CD4-positive, CD25-positive, alpha-beta regulatory T cell (primary cell): ENCODE measurements at regions not wholly inside any gene's neighbourhood (a gene's known extent, or its start where the extent isn't known, plus 50 kb on each side); places are given as distances from the start of the nearest gene placed in this dataset.
A peak's percentile ranks its signal among the peaks of the same experiment; 100 is the strongest.
"Not testable (repeated sequence)": the region's sequence is repeated elsewhere in the genome, so short reads cannot be mapped to it uniquely, and the experiment has no call there.

Experiments used
- ATAC-seq, 2 donors: fragments of 150-1000 bp; cut with Tn5 transposase; one replicate each; pipeline ENCODE4 v1.10.0; 2021; ENCODE audit warnings: low read depth in 2 of 2, moderate number of reproducible peaks in 2 of 2, moderate library complexity in 1 of 2
- DNase-seq, 3 donors: peaks; one replicate each; pipeline versions ENCODE4 v3.0.0 to v3.0.0-alpha.2; 2012 to 2022; ENCODE audit warnings: mixed read lengths in 1 of 3
- H3K27ac ChIP-seq: one replicate; pipeline ENCODE4 v1.7.0; 2013; ENCODE audit warnings: mild to moderate bottlenecking, low read length; ENCODE audit not compliant: insufficient read depth, poor library complexity, severe bottlenecking
- H3K27me3 ChIP-seq: one replicate; pipeline ENCODE4 v1.7.0; 2013; ENCODE audit warnings: low read length; ENCODE audit not compliant: control insufficient read depth, insufficient read depth
- H3K36me3 ChIP-seq: one replicate; pipeline ENCODE4 v1.7.0; 2013; ENCODE audit warnings: mild to moderate bottlenecking, low read length, moderate library complexity; ENCODE audit not compliant: control insufficient read depth, insufficient read depth
- H3K4me1 ChIP-seq: 2 replicates; pipeline ENCODE4 v1.7.0; 2013; ENCODE audit warnings: mild to moderate bottlenecking, low read length; ENCODE audit not compliant: insufficient read depth, control insufficient read depth, poor library complexity, severe bottlenecking
- H3K4me3 ChIP-seq: one replicate; pipeline ENCODE4 v1.7.0; 2013; ENCODE audit warnings: low read depth, mild to moderate bottlenecking, low read length, moderate library complexity
- H3K9me3 ChIP-seq, 2 experiments: 1 replicate in 1 of 2; 2 replicates in 1 of 2; pipeline ENCODE4 v1.7.0; 2013; ENCODE audit warnings: low read length in 2 of 2, mild to moderate bottlenecking in 1 of 2, moderate library complexity in 1 of 2; ENCODE audit not compliant: control insufficient read depth in 2 of 2
- H3K27ac Mint-ChIP-seq, 3 donors: one replicate each; pipeline ENCODE4 v1.8.0; 2020 to 2022; ENCODE audit warnings: mild to moderate bottlenecking in 3 of 3, mixed read lengths in 3 of 3, moderate library complexity in 2 of 3
- H3K27me3 Mint-ChIP-seq: one replicate; pipeline ENCODE4 v1.8.0; 2022; ENCODE audit warnings: mild to moderate bottlenecking, mixed read lengths
- H3K36me3 Mint-ChIP-seq: one replicate; pipeline ENCODE4 v1.8.0; 2020; ENCODE audit warnings: mixed read lengths
- H3K4me1 Mint-ChIP-seq, 4 donors: one replicate each; pipeline ENCODE4 v1.8.0; 2020 to 2022; ENCODE audit warnings: mixed read lengths in 4 of 4, mild to moderate bottlenecking in 1 of 4
- H3K4me3 Mint-ChIP-seq, 4 donors: one replicate each; pipeline ENCODE4 v1.8.0; 2020 to 2022; ENCODE audit warnings: mild to moderate bottlenecking in 4 of 4, mixed read lengths in 4 of 4, moderate library complexity in 3 of 4
- H3K9me3 Mint-ChIP-seq, 7 donors: one replicate each; pipeline ENCODE4 v1.8.0; 2020 to 2022; ENCODE audit warnings: mixed read lengths in 7 of 7, mild to moderate bottlenecking in 3 of 7, moderate library complexity in 2 of 7

DNA sequence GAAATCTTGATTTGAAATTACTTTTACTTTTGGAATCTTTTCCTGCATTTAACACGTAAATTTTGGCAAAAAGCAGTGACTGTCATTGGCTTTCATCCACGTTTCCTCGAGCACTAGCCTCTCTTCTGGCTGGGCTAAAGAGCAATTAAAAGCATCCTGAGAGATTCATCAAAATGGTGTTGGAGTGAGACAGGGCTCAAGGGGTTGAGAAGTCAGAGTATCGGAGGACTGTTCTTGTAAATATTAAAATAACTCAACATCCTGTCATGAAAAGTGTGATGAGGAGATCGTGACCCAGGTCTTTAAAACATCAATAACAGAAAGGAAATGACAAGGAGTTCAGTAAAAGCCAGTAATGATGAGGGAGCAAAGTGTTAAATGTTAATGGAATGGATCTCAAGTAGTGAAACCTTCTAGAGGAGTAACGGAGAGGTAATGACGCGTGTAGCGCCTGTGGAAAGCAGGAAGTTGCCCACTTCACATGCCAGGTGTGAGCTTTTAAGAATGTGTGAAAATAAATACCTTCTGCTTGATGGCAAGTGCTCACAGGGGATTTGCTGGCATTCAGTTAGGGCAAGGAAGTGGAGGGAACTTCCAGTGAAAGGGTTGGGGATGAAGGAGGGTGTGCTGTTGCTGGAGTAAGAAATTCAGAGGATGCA, 754.4 kb downstream of the ADCYAP1 start:
- no peak for DNase-seq
- Mint-ChIP-seq H3K4me1 (no peaks in the 10 kb centered on the region), H3K27me3 (no peaks in the 10 kb centered on the region), H3K36me3 (no peaks in the 10 kb centered on the region), H3K4me3 (no peak overlapping the region), H3K27ac (no peak overlapping the region), H3K9me3 (peaks cover 0 to under 1% (median 0%) of the 10 kb centered on the region in 7 donors)
- Histone ChIP-seq H3K27ac (no peak overlapping the region), H3K4me1 (no peaks in the 10 kb centered on the region), H3K27me3 (no peaks in the 10 kb centered on the region), H3K9me3 (no peaks in the 10 kb centered on the region), H3K4me3 (no peak overlapping the region), H3K36me3 (no peaks in the 10 kb centered on the region)
- no peak for ATAC-seq

DNA sequence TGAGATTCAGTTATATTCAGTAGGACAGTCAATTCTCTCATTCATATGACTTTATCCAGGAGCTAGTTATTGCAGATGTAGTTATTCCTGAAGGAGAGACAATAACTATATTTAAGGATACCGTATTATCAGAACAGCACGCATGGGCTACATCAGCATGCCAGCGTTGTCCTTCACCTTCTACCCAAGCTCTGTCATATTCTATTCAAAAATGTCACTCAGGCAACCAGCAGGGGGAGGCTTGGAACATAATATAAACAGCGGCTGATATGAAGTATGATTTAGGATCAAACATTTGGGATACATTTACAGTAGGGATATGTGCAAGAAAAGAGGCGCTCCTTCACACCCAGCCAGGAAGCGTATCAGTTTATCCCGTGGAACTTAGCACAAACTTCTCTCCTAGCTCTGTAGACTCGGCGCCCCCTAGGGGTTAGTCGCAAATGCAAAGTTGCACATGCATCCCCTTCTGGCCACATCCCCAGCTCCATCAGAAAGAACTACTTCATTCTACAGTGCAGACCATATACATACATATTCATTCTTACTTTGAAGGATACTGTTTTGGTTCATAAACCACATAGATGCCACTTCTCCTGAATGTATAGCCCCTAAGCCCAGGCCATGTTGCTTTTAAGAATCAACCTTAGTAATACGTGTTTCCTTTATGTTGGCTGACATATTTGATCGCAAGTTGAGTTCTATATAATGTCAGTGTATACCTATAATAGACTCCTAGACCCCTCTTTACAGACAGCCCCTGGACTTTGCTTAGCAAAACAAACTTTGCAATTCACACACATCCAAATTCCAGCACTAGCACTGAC, 759.4 kb downstream of the ADCYAP1 start:
- no peaks in the 10 kb centered on the region for H3K36me3 ChIP-seq
- no peaks in the 10 kb centered on the region for H3K9me3 ChIP-seq
- H3K36me3 Mint-ChIP-seq, result no peaks in the 10 kb centered on the region
- DNase-seq (peak in 1 of 3 donors; percentile 33), ATAC-seq (no peak)
- no peaks in the 10 kb centered on the region for H3K4me1 ChIP-seq
- peaks cover 4% of the 10 kb centered on the region for H3K27me3 Mint-ChIP-seq
- no peak overlapping the region for H3K27ac Mint-ChIP-seq
- H3K4me3 Mint-ChIP-seq, result no peak overlapping the region
- no peaks in the 10 kb centered on the region for H3K4me1 Mint-ChIP-seq
- no peaks in the 10 kb centered on the region for H3K27me3 ChIP-seq
- H3K9me3 Mint-ChIP-seq, result peaks cover 0 to 4% (median 0%) of the 10 kb centered on the region in 7 donors
- H3K4me3 ChIP-seq, result no peak overlapping the region
- H3K27ac ChIP-seq, result no peak overlapping the region

DNA sequence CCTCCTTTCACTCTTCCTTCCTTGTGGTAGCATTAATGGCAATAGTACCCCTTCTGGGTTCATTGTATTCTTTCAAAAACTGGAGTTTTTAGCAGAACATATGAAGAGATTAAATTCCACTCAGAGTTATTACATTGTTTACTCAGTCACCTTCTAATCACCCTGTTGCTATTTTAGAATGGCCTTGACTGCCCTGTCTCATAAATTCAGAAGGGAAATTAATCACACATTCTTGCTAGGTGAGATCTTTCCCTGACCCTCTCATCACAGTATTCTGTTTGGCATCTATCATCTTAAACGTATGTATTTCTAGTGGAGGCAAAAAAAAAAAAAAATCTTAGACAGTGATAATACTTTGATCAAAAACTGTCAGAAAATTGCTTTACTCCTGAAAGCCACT, 760.4 kb downstream of the ADCYAP1 start:
- no peak overlapping the region for H3K27ac ChIP-seq
- Mint-ChIP-seq H3K4me3 (no peak overlapping the region), H3K27me3 (peaks cover 4% of the 10 kb centered on the region), H3K4me1 (no peaks in the 10 kb centered on the region), H3K27ac (no peak overlapping the region), H3K9me3 (peaks cover 0 to 5% (median 0%) of the 10 kb centered on the region in 7 donors), H3K36me3 (no peaks in the 10 kb centered on the region)
- no peaks in the 10 kb centered on the region for H3K4me1 ChIP-seq
- H3K9me3 ChIP-seq, result no peaks in the 10 kb centered on the region
- no peak overlapping the region for H3K4me3 ChIP-seq
- H3K27me3 ChIP-seq, result no peaks in the 10 kb centered on the region
- no peaks in the 10 kb centered on the region for H3K36me3 ChIP-seq
- DNase-seq (no peak), ATAC-seq (no peak)

DNA sequence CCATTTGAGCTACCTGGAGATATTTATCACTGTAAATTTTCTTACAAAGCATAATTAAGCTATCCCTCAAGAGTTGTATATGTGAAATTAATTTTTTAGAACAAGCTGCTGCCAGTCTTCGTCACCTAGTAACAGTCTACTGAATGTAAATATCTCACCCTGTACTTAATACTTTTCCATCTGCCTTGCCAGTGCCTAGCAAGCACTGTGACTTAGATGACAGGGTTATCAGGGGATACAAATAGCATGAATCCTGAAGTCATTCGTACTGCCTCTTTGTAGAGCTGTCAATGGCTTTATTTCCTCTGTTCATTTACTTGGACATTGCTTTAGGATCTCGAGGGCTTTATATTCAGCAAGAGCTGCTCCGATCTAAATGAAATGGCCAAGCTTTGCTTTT, 763.6 kb downstream of the ADCYAP1 start:
- peaks cover 4% of the 10 kb centered on the region for H3K27me3 Mint-ChIP-seq
- DNase-seq, result no peak
- no peak overlapping the region for H3K27ac Mint-ChIP-seq
- Histone ChIP-seq H3K9me3 (no peaks in the 10 kb centered on the region), H3K4me3 (no peak overlapping the region), H3K36me3 (no peaks in the 10 kb centered on the region), H3K27ac (no peak overlapping the region), H3K27me3 (no peaks in the 10 kb centered on the region), H3K4me1 (no peaks in the 10 kb centered on the region)
- no peaks in the 10 kb centered on the region for H3K36me3 Mint-ChIP-seq
- no peaks in the 10 kb centered on the region for H3K4me1 Mint-ChIP-seq
- ATAC-seq, result no peak
- H3K9me3 Mint-ChIP-seq, result peaks cover 0 to 8% (median 3%) of the 10 kb centered on the region in 7 donors
- H3K4me3 Mint-ChIP-seq, result no peak overlapping the region

DNA sequence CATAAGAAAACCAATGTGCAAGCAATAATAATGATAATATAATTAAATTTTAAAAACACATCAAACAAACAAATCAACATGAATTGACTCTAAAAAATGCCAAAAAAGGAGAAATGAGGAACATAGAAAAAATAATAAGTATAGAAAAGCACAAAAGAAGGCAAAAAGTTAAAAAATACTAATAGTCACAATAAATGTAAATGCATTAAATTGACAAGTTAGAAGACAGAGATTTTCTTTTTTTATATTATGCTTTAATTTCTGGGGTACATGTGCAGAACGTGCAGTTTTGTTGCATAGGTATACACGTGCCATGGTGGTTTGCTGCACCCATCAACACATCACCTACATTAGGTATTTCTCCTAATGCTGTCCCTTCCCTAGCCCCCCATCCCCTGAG, 767.0 kb downstream of the ADCYAP1 start:
- H3K27me3 Mint-ChIP-seq, H3K36me3 Mint-ChIP-seq, H3K4me1 Mint-ChIP-seq, H3K4me3 ChIP-seq, H3K27me3 ChIP-seq, ATAC-seq, H3K4me3 Mint-ChIP-seq, H3K27ac ChIP-seq, H3K36me3 ChIP-seq, DNase-seq, H3K4me1 ChIP-seq, H3K27ac Mint-ChIP-seq, H3K9me3 Mint-ChIP-seq, H3K9me3 ChIP-seq: not testable (repeated sequence)

DNA sequence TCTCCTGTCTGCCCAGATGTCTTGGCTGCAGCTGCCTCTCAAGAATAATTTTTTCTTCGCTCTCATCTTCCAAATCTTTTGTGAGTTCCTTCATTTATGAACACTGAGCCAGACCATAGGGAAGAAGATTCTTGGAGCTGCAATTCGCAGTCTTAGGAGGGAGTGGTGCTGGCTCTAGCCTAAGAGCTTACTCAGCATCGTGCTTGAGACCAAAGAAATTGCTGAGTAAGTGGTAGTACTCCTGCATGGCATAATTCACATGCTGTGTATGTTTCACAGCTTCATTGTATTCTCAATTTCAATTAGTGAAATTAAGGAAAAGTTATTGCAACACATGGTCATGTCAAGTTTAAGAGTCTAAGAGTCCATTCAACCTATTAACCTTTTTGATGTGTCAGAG, 771.7 kb downstream of the ADCYAP1 start:
- ATAC-seq (no peak), DNase-seq (no peak)
- Mint-ChIP-seq H3K27me3 (peaks cover 5% of the 10 kb centered on the region), H3K4me1 (peaks cover 0 to 4% (median 0%) of the 10 kb centered on the region in 4 donors), H3K4me3 (no peak overlapping the region), H3K36me3 (no peaks in the 10 kb centered on the region), H3K9me3 (peaks cover 0 to 6% (median 2%) of the 10 kb centered on the region in 7 donors), H3K27ac (no peak overlapping the region)
- H3K4me3 ChIP-seq, result no peak overlapping the region
- no peaks in the 10 kb centered on the region for H3K4me1 ChIP-seq
- no peak overlapping the region for H3K27ac ChIP-seq
- H3K36me3 ChIP-seq, result no peaks in the 10 kb centered on the region
- H3K27me3 ChIP-seq, result no peaks in the 10 kb centered on the region
- H3K9me3 ChIP-seq, result no peaks in the 10 kb centered on the region

DNA sequence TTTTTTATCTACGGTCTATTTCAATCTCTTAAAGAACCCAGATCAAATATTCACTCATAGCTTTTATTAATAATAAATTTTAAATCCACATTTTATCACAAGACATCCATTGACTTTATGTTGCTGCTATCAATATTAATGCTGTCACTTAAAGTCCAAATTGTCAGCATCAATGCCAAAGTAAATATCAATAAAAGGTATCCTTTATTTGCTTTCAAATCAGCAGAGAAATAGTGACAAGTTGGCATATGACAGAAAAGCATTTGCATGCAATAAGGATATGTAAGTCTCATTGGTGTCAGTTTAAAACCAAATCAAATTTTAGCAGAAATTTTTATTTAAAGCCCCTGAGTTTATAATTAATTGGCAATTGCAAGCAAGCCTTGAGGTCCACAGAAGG, 775.4 kb downstream of the ADCYAP1 start:
- no peaks in the 10 kb centered on the region for H3K27me3 ChIP-seq
- H3K27ac ChIP-seq, result no peak overlapping the region
- no peaks in the 10 kb centered on the region for H3K4me1 ChIP-seq
- ATAC-seq, result no peak
- H3K27ac Mint-ChIP-seq, result no peak overlapping the region
- no peaks in the 10 kb centered on the region for H3K36me3 ChIP-seq
- peaks cover 5% of the 10 kb centered on the region for H3K27me3 Mint-ChIP-seq
- peaks cover 0 to 10% (median 3%) of the 10 kb centered on the region in 7 donors for H3K9me3 Mint-ChIP-seq
- no peaks in the 10 kb centered on the region for H3K9me3 ChIP-seq
- H3K4me3 Mint-ChIP-seq, result no peak overlapping the region
- peaks cover 0 to 4% (median 0%) of the 10 kb centered on the region in 4 donors for H3K4me1 Mint-ChIP-seq
- no peak for DNase-seq
- H3K4me3 ChIP-seq, result no peak overlapping the region
- H3K36me3 Mint-ChIP-seq, result no peaks in the 10 kb centered on the region

DNA sequence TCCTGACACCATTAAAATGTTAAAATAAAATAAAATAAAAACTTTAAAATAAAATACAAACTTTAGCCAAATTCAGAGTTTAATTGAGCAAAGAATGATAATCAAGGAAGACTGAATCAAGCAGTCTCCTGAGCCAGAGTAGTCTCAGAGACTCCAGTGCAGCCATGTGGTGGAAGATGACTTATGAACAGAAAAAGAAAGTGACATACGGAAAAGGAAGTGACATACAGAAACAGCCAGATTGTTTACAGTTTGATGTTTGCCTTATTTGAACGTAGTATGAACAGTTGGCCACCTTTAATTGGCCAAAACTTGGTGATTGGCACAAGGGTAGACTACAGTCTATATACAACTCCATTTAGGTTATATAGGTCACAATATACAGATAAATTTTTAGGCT, 787.2 kb downstream of the ADCYAP1 start:
- no peak for DNase-seq
- H3K4me1 Mint-ChIP-seq, result no peaks in the 10 kb centered on the region
- H3K27me3 Mint-ChIP-seq, result no peaks in the 10 kb centered on the region
- Histone ChIP-seq H3K4me3 (no peak overlapping the region), H3K4me1 (no peaks in the 10 kb centered on the region), H3K27me3 (no peaks in the 10 kb centered on the region), H3K36me3 (no peaks in the 10 kb centered on the region), H3K27ac (no peak overlapping the region), H3K9me3 (no peaks in the 10 kb centered on the region)
- H3K4me3 Mint-ChIP-seq, result no peak overlapping the region
- ATAC-seq, result no peak
- H3K36me3 Mint-ChIP-seq, result no peaks in the 10 kb centered on the region
- H3K9me3 Mint-ChIP-seq, result peaks cover 1 to 7% (median 4%) of the 10 kb centered on the region in 7 donors
- H3K27ac Mint-ChIP-seq, result no peak overlapping the region
